Liver (tissue), 8 donors: ENCODE measurements at regions not wholly inside any gene's neighbourhood (a gene's known extent, or its start where the extent isn't known, plus 50 kb on each side); places are given as distances from the start of the nearest gene placed in this dataset.

ENCODE experiments used
- DNase-seq: peaks from one replicate; pipeline ENCODE4 v3.0.0-alpha.2; 2017; ENCODE audit warnings: low spot score
- H3K27ac ChIP-seq, 2 donors: one replicate each; pipeline ENCODE4 v1.7.0; 2013; ENCODE audit warnings: inconsistent platforms in 2 of 2, low read length in 2 of 2, control low read depth in 1 of 2, low read depth in 1 of 2, mild to moderate bottlenecking in 1 of 2
- H3K27me3 ChIP-seq, 4 donors: one replicate each; pipeline versions ENCODE4 v1.6.1 to v1.7.0; 2013; ENCODE audit warnings: low read length in 3 of 4, inconsistent platforms in 1 of 4, mild to moderate bottlenecking in 1 of 4, moderate library complexity in 1 of 4; ENCODE audit not compliant: control insufficient read depth in 4 of 4, insufficient read depth in 4 of 4
- H3K36me3 ChIP-seq, 4 donors: one replicate each; pipeline versions ENCODE4 v1.6.1 to v1.7.0; 2013; ENCODE audit warnings: low read length in 3 of 4, mild to moderate bottlenecking in 3 of 4, low read depth in 1 of 4, moderate library complexity in 1 of 4; ENCODE audit not compliant: control insufficient read depth in 4 of 4, insufficient read depth in 3 of 4
- H3K4me1 ChIP-seq, 4 donors: one replicate each; pipeline versions ENCODE4 v1.6.1 to v1.7.0; 2013; ENCODE audit warnings: low read length in 3 of 4, mild to moderate bottlenecking in 3 of 4, moderate library complexity in 1 of 4; ENCODE audit not compliant: control insufficient read depth in 4 of 4, insufficient read depth in 4 of 4
- H3K4me3 ChIP-seq, 3 donors: one replicate each; pipeline versions ENCODE4 v1.6.1 to v1.7.0; 2013; ENCODE audit warnings: low read length in 3 of 3, control low read depth in 1 of 3, low read depth in 1 of 3, mild to moderate bottlenecking in 1 of 3
- H3K9ac ChIP-seq, 2 donors: one replicate each; pipeline ENCODE4 v1.7.0; 2013; ENCODE audit warnings: low read length in 2 of 2, mild to moderate bottlenecking in 2 of 2, moderate library complexity in 2 of 2, control low read depth in 1 of 2, low read depth in 1 of 2
- H3K9me3 ChIP-seq, 4 donors: one replicate each; pipeline versions ENCODE4 v1.6.1 to v1.7.0; 2013; ENCODE audit warnings: low read length in 3 of 4; ENCODE audit not compliant: control insufficient read depth in 4 of 4
- ATF3 ChIP-seq: IDR thresholded peaks from 2 replicates; pipeline ENCODE4 v1.6.1; 2016; ENCODE audit warnings: antibody characterized with exemption
- CTCF ChIP-seq: fragments of 150-350 bp; IDR thresholded peaks from 2 replicates; pipeline ENCODE4 v1.5.1; 2017; ENCODE audit warnings: improper control_type of control experiment, low read depth, low read length; ENCODE audit not compliant: missing input control
- EGR1 ChIP-seq, 2 donors: IDR thresholded peaks; 2 replicates each; pipeline ENCODE4 v1.6.1; 2016 to 2018; ENCODE audit warnings: antibody characterized with exemption in 2 of 2, low read depth in 2 of 2
- FOXA1 ChIP-seq: IDR thresholded peaks from 2 replicates; pipeline ENCODE4 v1.6.1; 2016; ENCODE audit warnings: antibody characterized with exemption
- FOXA2 ChIP-seq: IDR thresholded peaks from 2 replicates; pipeline ENCODE4 v1.6.1; 2016; ENCODE audit warnings: antibody characterized with exemption
- GABPA ChIP-seq, 2 donors: IDR thresholded peaks in 1 of 2; conservative IDR thresholded peaks in 1 of 2; 2 replicates each; pipeline ENCODE4 v1.6.1; 2016; ENCODE audit warnings: antibody characterized with exemption in 2 of 2, mild to moderate bottlenecking in 1 of 2, moderate library complexity in 1 of 2
- HNF4A ChIP-seq, 2 donors: conservative IDR thresholded peaks; 2 replicates each; pipeline ENCODE4 v1.6.1; 2016; ENCODE audit warnings: antibody characterized with exemption in 2 of 2, mild to moderate bottlenecking in 2 of 2
- HNF4G ChIP-seq: IDR thresholded peaks from 2 replicates; pipeline ENCODE4 v1.6.1; 2016; ENCODE audit warnings: antibody characterized with exemption
- JUND ChIP-seq, 2 donors: IDR thresholded peaks; 2 replicates each; pipeline ENCODE4 v1.6.1; 2016; ENCODE audit warnings: antibody characterized with exemption in 2 of 2
- NR2F2 ChIP-seq: IDR thresholded peaks from 2 replicates; pipeline ENCODE4 v1.6.1; 2016; ENCODE audit warnings: antibody characterized with exemption
- RAD21 ChIP-seq, 2 donors: IDR thresholded peaks; 2 replicates each; pipeline ENCODE4 v1.6.1; 2016; ENCODE audit warnings: antibody characterized with exemption in 2 of 2, mild to moderate bottlenecking in 2 of 2
- REST ChIP-seq: IDR thresholded peaks from 2 replicates; pipeline ENCODE4 v1.6.1; 2016; ENCODE audit warnings: antibody characterized with exemption, mild to moderate bottlenecking
- RXRA ChIP-seq, 2 donors: IDR thresholded peaks; 2 replicates each; pipeline ENCODE4 v1.6.1; 2017 to 2018; ENCODE audit warnings: antibody characterized with exemption in 2 of 2, mild to moderate bottlenecking in 1 of 2
- SP1 ChIP-seq: IDR thresholded peaks from 2 replicates; pipeline ENCODE4 v1.6.1; 2018; ENCODE audit warnings: antibody characterized with exemption, mild to moderate bottlenecking
- TAF1 ChIP-seq: conservative IDR thresholded peaks from 2 replicates; pipeline ENCODE4 v1.6.1; 2016; ENCODE audit warnings: antibody characterized with exemption, mild to moderate bottlenecking
- YY1 ChIP-seq: IDR thresholded peaks from 2 replicates; pipeline ENCODE4 v1.6.1; 2016; ENCODE audit warnings: antibody characterized with exemption, mild to moderate bottlenecking
- WGBS: extraction: QIAGEN DNeasy Blood & Tissue Kit; methylation state at CpG from one replicate; pipeline ENCODE4 v1.1.7; 2013; 5-methylcytosine and 5-hydroxymethylcytosine counted together
- TF ChIP-seq, protein P1 (sequence below): IDR thresholded peaks from 2 replicates; pipeline ENCODE4 v1.6.1; 2016; ENCODE audit warnings: antibody characterized with exemption
- TF ChIP-seq, protein P2 (sequence below): IDR thresholded peaks from 2 replicates; pipeline ENCODE4 v1.6.1; 2016; ENCODE audit warnings: antibody characterized with exemption
- donor health status: healthy.
- donor health status: healthy.
- donor health status: healthy.
- donor health status: healthy.
- donor health status: healthy.

DNA sequence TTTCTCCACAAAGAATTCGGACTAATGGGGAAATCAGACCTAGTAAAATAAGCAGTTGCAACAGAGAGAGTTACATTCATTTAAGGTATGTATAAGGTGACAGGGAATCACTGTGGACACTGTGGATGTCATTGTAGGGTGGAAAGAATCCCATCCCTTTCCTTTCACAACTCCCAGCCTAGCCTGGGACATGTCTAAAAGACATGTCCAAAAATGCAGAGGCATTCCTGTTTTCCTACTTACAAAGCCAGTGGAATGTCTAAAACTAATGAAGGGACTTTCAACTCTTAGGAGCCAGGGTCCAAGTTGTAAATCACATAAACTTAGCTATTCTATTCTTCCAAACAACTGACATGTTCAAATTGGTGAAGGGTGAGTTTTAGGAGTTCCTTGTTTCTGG is 511.0 kb downstream of the PRELID2 start:
- 87% methylated on average over 1 of the region's 1 CpG for WGBS

More for the DNA sequence above, 511.0 kb downstream of the PRELID2 start:
- Histone ChIP-seq H3K27ac (no peak overlapping the region), H3K9me3 (no peaks in the 10 kb centered on the region), H3K36me3 (no peaks in the 10 kb centered on the region), H3K9ac (no peak overlapping the region), H3K4me1 (no peaks in the 10 kb centered on the region), H3K4me3 (no peak overlapping the region), H3K27me3 (no peaks in the 10 kb centered on the region)
- no peak for DNase-seq
- TF ChIP-seq REST (no peak), RAD21 (IDR thresholded peaks at IDR 0.05) (no peak), CTCF (no peak), RXRA (IDR thresholded peaks at IDR 0.05) (no peak), EGR1 (IDR thresholded peaks at IDR 0.05; ENCODE audit: low read depth in 2 of 2) (no peak), GABPA (IDR thresholded peaks at IDR 0.05 in 1 of 2, conservative IDR thresholded peaks at IDR 0.05 in 1 of 2) (no peak), FOXA1 (no peak), HNF4G (no peak), SP1 (no peak), TAF1 (no peak), YY1 (no peak), ATF3 (no peak), JUND (IDR thresholded peaks at IDR 0.05) (no peak), FOXA2 (no peak), NR2F2 (no peak), HNF4A (conservative IDR thresholded peaks at IDR 0.05) (no peak)
- TF ChIP-seq, protein P1, sequence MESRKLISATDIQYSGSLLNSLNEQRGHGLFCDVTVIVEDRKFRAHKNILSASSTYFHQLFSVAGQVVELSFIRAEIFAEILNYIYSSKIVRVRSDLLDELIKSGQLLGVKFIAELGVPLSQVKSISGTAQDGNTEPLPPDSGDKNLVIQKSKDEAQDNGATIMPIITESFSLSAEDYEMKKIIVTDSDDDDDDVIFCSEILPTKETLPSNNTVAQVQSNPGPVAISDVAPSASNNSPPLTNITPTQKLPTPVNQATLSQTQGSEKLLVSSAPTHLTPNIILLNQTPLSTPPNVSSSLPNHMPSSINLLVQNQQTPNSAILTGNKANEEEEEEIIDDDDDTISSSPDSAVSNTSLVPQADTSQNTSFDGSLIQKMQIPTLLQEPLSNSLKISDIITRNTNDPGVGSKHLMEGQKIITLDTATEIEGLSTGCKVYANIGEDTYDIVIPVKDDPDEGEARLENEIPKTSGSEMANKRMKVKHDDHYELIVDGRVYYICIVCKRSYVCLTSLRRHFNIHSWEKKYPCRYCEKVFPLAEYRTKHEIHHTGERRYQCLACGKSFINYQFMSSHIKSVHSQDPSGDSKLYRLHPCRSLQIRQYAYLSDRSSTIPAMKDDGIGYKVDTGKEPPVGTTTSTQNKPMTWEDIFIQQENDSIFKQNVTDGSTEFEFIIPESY: no peak
- TF ChIP-seq, protein P2, sequence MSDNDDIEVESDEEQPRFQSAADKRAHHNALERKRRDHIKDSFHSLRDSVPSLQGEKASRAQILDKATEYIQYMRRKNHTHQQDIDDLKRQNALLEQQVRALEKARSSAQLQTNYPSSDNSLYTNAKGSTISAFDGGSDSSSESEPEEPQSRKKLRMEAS: no peak
